ENCODE measurements at regions not wholly inside any gene's neighbourhood (a gene's known extent, or its start where the extent isn't known, plus 50 kb on each side); places are given as distances from the start of the nearest gene placed in this dataset.

GRCh38 chr16:65349626-65350025 lies 227.8 kb upstream of the CDH11 start:
- H3K36me3 ChIP-seq (ENCODE audit: insufficient read depth, low read length): no peaks in the 10 kb centered on the region
- no peaks in the 10 kb centered on the region for H3K79me2 ChIP-seq (ENCODE audit: control insufficient read depth, insufficient read depth, low read length, unreplicated experiment)
- H3K4me3 ChIP-seq (ENCODE audit: low read depth, low read length): no peak overlapping the region
- peaks cover 12% of the 10 kb centered on the region; the same call in 1 of the 2 replicates for H3K27me3 ChIP-seq (ENCODE audit: insufficient read depth, low read length)
- H2AFZ ChIP-seq (ENCODE audit: low read length, unreplicated experiment): no peak overlapping the region
- H3K4me1 ChIP-seq (ENCODE audit: control insufficient read depth, insufficient read depth, low read length, unreplicated experiment): no peaks in the 10 kb centered on the region
- H3K27ac ChIP-seq (ENCODE audit: low read depth, low read length): no peak overlapping the region

DNA sequence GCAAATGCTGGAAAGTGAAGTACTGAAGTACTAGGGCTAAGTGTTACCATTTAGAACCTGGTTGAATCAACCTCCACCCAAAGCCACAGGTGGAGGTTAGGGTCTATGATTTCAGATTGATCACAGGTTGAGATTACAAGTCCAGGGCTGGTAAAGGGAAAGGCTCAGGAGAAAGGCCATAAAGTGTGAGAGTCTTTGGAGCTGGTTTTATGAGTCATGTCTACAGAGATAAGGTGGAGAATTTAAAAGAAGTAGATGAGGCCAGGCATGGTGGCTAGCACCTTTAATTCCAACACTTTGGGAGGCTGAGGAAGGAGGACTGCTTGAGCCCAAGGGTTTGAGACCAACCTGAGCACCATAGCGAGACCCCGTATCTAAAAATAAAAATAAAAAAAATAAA lies 221.7 kb upstream of the CDH11 start:
- H2AFZ ChIP-seq (ENCODE audit: low read length, unreplicated experiment): no peak overlapping the region
- H3K27ac ChIP-seq (ENCODE audit: low read depth, low read length): no peak overlapping the region

GRCh38 chr16:65342231-65342866 lies 220.5 kb upstream of the CDH11 start:
- peaks cover 4% of the 10 kb centered on the region for H3K4me1 ChIP-seq (ENCODE audit: control insufficient read depth, insufficient read depth, low read length, unreplicated experiment)
- no peaks in the 10 kb centered on the region for H3K79me2 ChIP-seq (ENCODE audit: control insufficient read depth, insufficient read depth, low read length, unreplicated experiment)

More for the DNA sequence above, 221.7 kb upstream of the CDH11 start:
- no peaks in the 10 kb centered on the region for H3K27me3 ChIP-seq (ENCODE audit: insufficient read depth, low read length)
- H3K79me2 ChIP-seq (ENCODE audit: control insufficient read depth, insufficient read depth, low read length, unreplicated experiment): no peaks in the 10 kb centered on the region
- no peaks in the 10 kb centered on the region for H3K36me3 ChIP-seq (ENCODE audit: insufficient read depth, low read length)
- peaks cover 4% of the 10 kb centered on the region for H3K4me1 ChIP-seq (ENCODE audit: control insufficient read depth, insufficient read depth, low read length, unreplicated experiment)
- H3K4me3 ChIP-seq (ENCODE audit: low read depth, low read length): no peak overlapping the region

GRCh38 chr16:65339062-65339461 lies 217.2 kb upstream of the CDH11 start:
- no peak overlapping the region for H3K4me3 ChIP-seq (ENCODE audit: low read depth, low read length)
- H3K36me3 ChIP-seq (ENCODE audit: insufficient read depth, low read length): no peaks in the 10 kb centered on the region
- no peaks in the 10 kb centered on the region for H3K27me3 ChIP-seq (ENCODE audit: insufficient read depth, low read length)
- H3K27ac ChIP-seq (ENCODE audit: low read depth, low read length): no peak overlapping the region
- no peak overlapping the region for H2AFZ ChIP-seq (ENCODE audit: low read length, unreplicated experiment)
- peaks cover 15% of the 10 kb centered on the region for H3K4me1 ChIP-seq (ENCODE audit: control insufficient read depth, insufficient read depth, low read length, unreplicated experiment)
- no peaks in the 10 kb centered on the region for H3K79me2 ChIP-seq (ENCODE audit: control insufficient read depth, insufficient read depth, low read length, unreplicated experiment)

More at GRCh38 chr16:65342231-65342866, 220.5 kb upstream of the CDH11 start:
- no peaks in the 10 kb centered on the region for H3K27me3 ChIP-seq (ENCODE audit: insufficient read depth, low read length)
- no peak overlapping the region for H2AFZ ChIP-seq (ENCODE audit: low read length, unreplicated experiment)
- no peak overlapping the region for H3K27ac ChIP-seq (ENCODE audit: low read depth, low read length)
- no peak overlapping the region for H3K4me3 ChIP-seq (ENCODE audit: low read depth, low read length)
- H3K36me3 ChIP-seq (ENCODE audit: insufficient read depth, low read length): no peaks in the 10 kb centered on the region

DNA sequence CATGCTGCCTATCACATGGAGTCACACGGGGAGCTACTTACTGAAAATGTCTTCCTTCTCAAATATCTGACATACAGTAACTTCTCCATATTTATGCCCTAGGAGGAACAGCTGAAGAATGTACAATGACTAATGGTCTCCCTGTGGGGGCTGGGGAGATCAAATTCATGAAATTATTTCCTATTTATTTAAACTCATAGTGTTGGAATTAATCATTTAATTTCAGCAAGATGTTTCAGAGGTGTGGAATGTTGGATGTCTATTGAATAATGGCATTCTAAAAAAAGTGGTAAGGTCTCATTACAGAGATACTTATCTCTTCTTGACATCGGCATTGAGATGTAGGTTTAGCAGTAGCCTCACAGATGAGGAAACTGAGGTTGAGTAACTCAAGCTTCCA lies 214.3 kb upstream of the CDH11 start:
- Histone ChIP-seq H2AFZ (ENCODE audit: low read length, unreplicated experiment) (peak overlapping the region; percentile 75), H3K4me3 (ENCODE audit: low read depth, low read length) (peak overlapping the region; percentile 9; the same call in 1 of the 2 replicates), H3K27ac (ENCODE audit: low read depth, low read length) (peak overlapping the region; percentile 34; the same call in 1 of the 2 replicates), H3K36me3 (ENCODE audit: insufficient read depth, low read length) (no peaks in the 10 kb centered on the region), H3K27me3 (ENCODE audit: insufficient read depth, low read length) (no peaks in the 10 kb centered on the region), H3K4me1 (ENCODE audit: control insufficient read depth, insufficient read depth, low read length, unreplicated experiment) (peaks cover 15% of the 10 kb centered on the region), H3K79me2 (ENCODE audit: control insufficient read depth, insufficient read depth, low read length, unreplicated experiment) (no peaks in the 10 kb centered on the region)

DNA sequence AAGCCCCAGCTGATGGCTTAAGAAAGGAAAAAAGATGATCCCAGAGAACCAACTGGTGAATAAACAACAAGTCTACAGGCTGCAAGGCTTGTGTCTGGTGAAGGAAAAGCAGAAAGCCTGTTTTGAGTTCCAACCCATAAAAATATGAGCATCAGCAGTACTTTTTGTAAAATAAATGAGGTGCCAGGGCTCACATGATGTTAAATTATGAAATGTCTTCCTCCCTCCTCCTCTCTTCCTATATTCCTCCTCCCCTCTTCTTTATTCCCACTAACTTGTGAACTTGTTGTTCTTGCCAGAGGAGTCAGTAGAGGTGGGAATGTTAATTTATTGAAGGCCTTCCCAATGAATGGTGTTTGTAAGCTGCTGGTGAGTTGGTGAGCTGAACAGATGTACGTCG lies 212.2 kb upstream of the CDH11 start:
- H3K79me2 ChIP-seq (ENCODE audit: control insufficient read depth, insufficient read depth, low read length, unreplicated experiment): no peaks in the 10 kb centered on the region
- no peak overlapping the region for H3K27ac ChIP-seq (ENCODE audit: low read depth, low read length)
- no peak overlapping the region for H2AFZ ChIP-seq (ENCODE audit: low read length, unreplicated experiment)
- no peaks in the 10 kb centered on the region for H3K36me3 ChIP-seq (ENCODE audit: insufficient read depth, low read length)
- no peaks in the 10 kb centered on the region for H3K27me3 ChIP-seq (ENCODE audit: insufficient read depth, low read length)
- H3K4me1 ChIP-seq (ENCODE audit: control insufficient read depth, insufficient read depth, low read length, unreplicated experiment): peaks cover 15% of the 10 kb centered on the region
- no peak overlapping the region for H3K4me3 ChIP-seq (ENCODE audit: low read depth, low read length)

DNA sequence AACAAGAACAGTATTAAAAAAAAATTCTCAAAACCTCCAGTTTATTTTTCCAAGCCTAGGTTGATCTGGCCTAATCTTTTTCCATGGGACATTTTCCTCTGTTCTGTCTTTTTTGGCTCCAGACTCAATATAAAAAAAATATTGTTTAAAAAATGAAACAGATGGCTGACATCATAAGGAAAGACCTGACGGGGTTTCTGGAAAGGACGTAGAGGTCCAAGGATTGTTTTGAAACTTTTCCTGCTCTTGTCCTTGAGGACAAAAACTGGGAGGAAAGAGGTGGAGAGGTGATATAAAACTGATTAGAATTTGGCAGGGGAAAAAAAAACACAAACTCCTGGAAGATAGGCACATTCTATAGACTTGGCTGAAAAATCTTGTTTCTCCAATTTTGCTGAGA lies 211.4 kb upstream of the CDH11 start:
- Histone ChIP-seq H3K4me1 (ENCODE audit: control insufficient read depth, insufficient read depth, low read length, unreplicated experiment) (peaks cover 15% of the 10 kb centered on the region), H3K36me3 (ENCODE audit: insufficient read depth, low read length) (no peaks in the 10 kb centered on the region), H2AFZ (ENCODE audit: low read length, unreplicated experiment) (no peak overlapping the region), H3K27me3 (ENCODE audit: insufficient read depth, low read length) (no peaks in the 10 kb centered on the region), H3K4me3 (ENCODE audit: low read depth, low read length) (no peak overlapping the region), H3K27ac (ENCODE audit: low read depth, low read length) (no peak overlapping the region), H3K79me2 (ENCODE audit: control insufficient read depth, insufficient read depth, low read length, unreplicated experiment) (no peaks in the 10 kb centered on the region)

- Histone ChIP-seq H3K4me1 (ENCODE audit: control insufficient read depth, insufficient read depth, low read length, unreplicated experiment) (no peaks in the 10 kb centered on the region), H3K27me3 (ENCODE audit: insufficient read depth, low read length) (no peaks in the 10 kb centered on the region), H3K79me2 (ENCODE audit: control insufficient read depth, insufficient read depth, low read length, unreplicated experiment) (no peaks in the 10 kb centered on the region), H3K36me3 (ENCODE audit: insufficient read depth, low read length) (no peaks in the 10 kb centered on the region), H3K27ac (ENCODE audit: low read depth, low read length) (no peak overlapping the region), H2AFZ (ENCODE audit: low read length, unreplicated experiment) (no peak overlapping the region), H3K4me3 (ENCODE audit: low read depth, low read length) (no peak overlapping the region)
Observed at GRCh38 chr16:65327346-65327745, 205.5 kb upstream of the CDH11 start.

DNA sequence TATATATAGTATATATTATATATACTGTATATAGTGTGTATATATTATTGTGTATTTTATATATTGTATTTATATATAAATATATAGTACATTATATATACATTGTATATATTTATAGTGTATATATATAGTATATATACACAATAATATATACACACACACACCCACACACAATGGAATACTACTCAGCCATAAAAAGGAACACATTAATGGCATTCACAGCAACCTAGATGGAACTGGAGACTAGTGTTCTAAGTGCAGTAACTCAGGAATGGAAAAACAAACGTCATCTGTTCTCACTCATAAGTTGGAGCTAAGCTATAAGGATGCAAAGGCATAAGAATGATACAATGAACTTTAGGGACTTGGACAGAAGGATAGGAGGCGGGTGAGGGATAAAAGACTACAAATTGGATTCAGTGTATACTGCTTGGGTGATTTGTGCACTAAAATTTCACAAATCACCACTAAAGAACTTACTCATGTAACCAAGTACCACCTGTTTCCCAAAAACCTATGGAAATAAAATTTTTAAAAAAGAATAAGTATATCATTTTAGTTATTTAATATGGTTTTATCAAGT lies 201.9 kb upstream of the CDH11 start:
- Histone ChIP-seq H3K4me1 (ENCODE audit: control insufficient read depth, insufficient read depth, low read length, unreplicated experiment) (no peaks in the 10 kb centered on the region), H3K79me2 (ENCODE audit: control insufficient read depth, insufficient read depth, low read length, unreplicated experiment) (no peaks in the 10 kb centered on the region), H3K4me3 (ENCODE audit: low read depth, low read length) (no peak overlapping the region), H2AFZ (ENCODE audit: low read length, unreplicated experiment) (no peak overlapping the region), H3K27ac (ENCODE audit: low read depth, low read length) (no peak overlapping the region), H3K27me3 (ENCODE audit: insufficient read depth, low read length) (no peaks in the 10 kb centered on the region), H3K36me3 (ENCODE audit: insufficient read depth, low read length) (no peaks in the 10 kb centered on the region)

GRCh38 chr16:65319621-65320231 lies 197.9 kb upstream of the CDH11 start:
- H3K79me2 ChIP-seq (ENCODE audit: control insufficient read depth, insufficient read depth, low read length, unreplicated experiment): no peaks in the 10 kb centered on the region
- H3K27ac ChIP-seq (ENCODE audit: low read depth, low read length): no peak overlapping the region
- H3K27me3 ChIP-seq (ENCODE audit: insufficient read depth, low read length): no peaks in the 10 kb centered on the region
- H2AFZ ChIP-seq (ENCODE audit: low read length, unreplicated experiment): no peak overlapping the region
- no peak overlapping the region for H3K4me3 ChIP-seq (ENCODE audit: low read depth, low read length)
- no peaks in the 10 kb centered on the region for H3K4me1 ChIP-seq (ENCODE audit: control insufficient read depth, insufficient read depth, low read length, unreplicated experiment)
- no peaks in the 10 kb centered on the region for H3K36me3 ChIP-seq (ENCODE audit: insufficient read depth, low read length)
